KMS-11 (cell line): ENCODE measurements at regions not wholly inside any gene's neighbourhood (a gene's known extent, or its start where the extent isn't known, plus 50 kb on each side); places are given as distances from the start of the nearest gene placed in this dataset.

Source experiments
- H2AFZ ChIP-seq: fragments of 200-600 bp; sonication (generic); 2 replicates; pipeline ENCODE4 v1.6.1; 2016; ENCODE audit warnings: antibody characterized with exemption, mixed run types, low read depth
- H3K27ac ChIP-seq: fragments of 200-600 bp; sonication (generic); 2 replicates; pipeline ENCODE4 v1.6.1; 2016; ENCODE audit warnings: mild to moderate bottlenecking, mixed run types
- H3K27me3 ChIP-seq: fragments of 200-600 bp; sonication (generic); 2 replicates; pipeline ENCODE4 v1.6.1; 2017; ENCODE audit warnings: mild to moderate bottlenecking, low read depth, mixed run types, moderate library complexity; ENCODE audit not compliant: insufficient read depth
- H3K36me3 ChIP-seq: fragments of 200-600 bp; sonication (generic); 2 replicates; pipeline ENCODE4 v1.6.1; 2017; ENCODE audit warnings: mild to moderate bottlenecking, mixed run types; ENCODE audit not compliant: insufficient read depth
- H3K4me1 ChIP-seq: fragments of 200-600 bp; sonication (generic); 2 replicates; pipeline ENCODE4 v1.6.1; 2016; ENCODE audit warnings: mild to moderate bottlenecking, low read depth, mixed run types; ENCODE audit not compliant: poor library complexity, severe bottlenecking
- H3K4me2 ChIP-seq: fragments of 200-600 bp; sonication (generic); 2 replicates; pipeline ENCODE4 v1.7.0; 2016; ENCODE audit warnings: mild to moderate bottlenecking, mixed run types
- H3K4me3 ChIP-seq: fragments of 200-600 bp; sonication (generic); IDR thresholded peaks from 2 replicates; pipeline ENCODE4 v1.6.1; 2017; ENCODE audit warnings: low read depth, low read length, mixed read lengths; ENCODE audit not compliant: insufficient read depth
- H3K79me2 ChIP-seq: fragments of 200-600 bp; sonication (generic); 2 replicates; pipeline ENCODE4 v1.6.1; 2016; ENCODE audit warnings: low read depth, mixed run types; ENCODE audit not compliant: insufficient read depth
- H3K9ac ChIP-seq: fragments of 200-600 bp; sonication (generic); 2 replicates; pipeline ENCODE4 v1.6.1; 2016; ENCODE audit warnings: mild to moderate bottlenecking, mixed run types
- H4K20me1 ChIP-seq: fragments of 200-600 bp; sonication (generic); 2 replicates; pipeline ENCODE4 v1.6.1; 2016; ENCODE audit warnings: mild to moderate bottlenecking, mixed run types; ENCODE audit not compliant: insufficient read depth
- CTCF ChIP-seq: fragments of 200-600 bp; sonication (generic); conservative IDR thresholded peaks from 2 replicates; pipeline ENCODE4 v1.6.1; 2017; ENCODE audit warnings: low read depth, mild to moderate bottlenecking, antibody characterized with exemption, low read length, moderate library complexity, mixed read lengths

GRCh38 chr15:29872716-29873115 lies 50.4 kb upstream of the TJP1 start:
- H4K20me1 ChIP-seq: no peaks in the 10 kb centered on the region
- H3K4me2 ChIP-seq: no peak overlapping the region
- H3K36me3 ChIP-seq: no peaks in the 10 kb centered on the region
- no peak overlapping the region for H3K27ac ChIP-seq
- no peaks in the 10 kb centered on the region for H3K79me2 ChIP-seq
- no peak overlapping the region for H2AFZ ChIP-seq
- H3K4me3 ChIP-seq: no peak overlapping the region
- H3K4me1 ChIP-seq: no peaks in the 10 kb centered on the region
- H3K9ac ChIP-seq: no peak overlapping the region
- no peak for TF ChIP-seq CTCF
- H3K27me3 ChIP-seq: no peaks in the 10 kb centered on the region
